WTC11 (cell line): ENCODE measurements at regions not wholly inside any gene's neighbourhood (a gene's known extent, or its start where the extent isn't known, plus 50 kb on each side); places are given as distances from the start of the nearest gene placed in this dataset.

Experiments
- ATAC-seq: fragments of 200-7000 bp; cut with Tn5 transposase; 2 replicates; pipeline ENCODE4 v1.10.0; 2021; ENCODE audit warnings: mild to moderate bottlenecking, moderate library complexity
- CTCF ChIA-PET: fragments of 300-600 bp; sonication (Branson Sonifier 250); formaldehyde crosslinking; loops from one replicate; lab custom pipeline; 2021; ENCODE audit warnings: antibody characterized with exemption; lab: Charles Lee
- POLR2A ChIA-PET: fragments of 350-600 bp; sonication (Branson Sonifier 250); formaldehyde crosslinking; loops from one replicate; lab custom pipeline; 2021; ENCODE audit warnings: antibody characterized with exemption; lab: Charles Lee
- DNase-seq: peaks from one replicate; pipeline ENCODE4 v3.0.0; 2021; ENCODE audit warnings: low spot score
- H3K27ac Mint-ChIP-seq: 2 replicates; pipeline ENCODE4 v1.8.0; 2021; ENCODE audit warnings: mixed read lengths
- H3K27me3 Mint-ChIP-seq: 2 replicates; pipeline ENCODE4 v1.8.0; 2021; ENCODE audit warnings: low read depth, mild to moderate bottlenecking, moderate library complexity, mixed read lengths
- H3K36me3 Mint-ChIP-seq: 2 replicates; pipeline ENCODE4 v1.8.0; 2021; ENCODE audit warnings: mixed read lengths
- H3K4me1 Mint-ChIP-seq: 2 replicates; pipeline ENCODE4 v1.8.0; 2022; ENCODE audit warnings: mixed read lengths
- H3K4me3 Mint-ChIP-seq: 2 replicates; pipeline ENCODE4 v1.8.0; 2021; ENCODE audit warnings: mild to moderate bottlenecking, moderate library complexity, mixed read lengths
- H3K9me3 Mint-ChIP-seq: 2 replicates; pipeline ENCODE4 v1.8.0; 2021; ENCODE audit warnings: mixed read lengths
- CBFB ChIP-seq: sonication (generic); formaldehyde crosslinking; IDR thresholded peaks from 2 replicates; pipeline ENCODE4 v1.8.1; 2022; ENCODE audit warnings: mild to moderate bottlenecking, low read depth, missing genetic modification reagents
- JUN ChIP-seq: sonication (generic); formaldehyde crosslinking; IDR thresholded peaks from 2 replicates; pipeline ENCODE4 v1.8.0; 2023; ENCODE audit warnings: mild to moderate bottlenecking, missing genetic modification reagents
- MYBL2 ChIP-seq: sonication (generic); formaldehyde crosslinking; IDR thresholded peaks from 2 replicates; pipeline ENCODE4 v1.8.1; 2023; ENCODE audit warnings: mild to moderate bottlenecking, moderate library complexity, missing genetic modification reagents
- OVOL2 ChIP-seq: fragments of 250-450 bp; sonication (Bioruptor Pico); IDR thresholded peaks from 2 replicates; pipeline ENCODE4 v1.9.0; 2021; ENCODE audit warnings: mild to moderate bottlenecking, borderline replicate concordance
- ZBTB21 ChIP-seq: sonication (generic); formaldehyde crosslinking; IDR thresholded peaks from 2 replicates; pipeline ENCODE4 v1.8.1; 2023; ENCODE audit warnings: mild to moderate bottlenecking, missing genetic modification reagents, borderline replicate concordance
- ZNF121 ChIP-seq: sonication (generic); formaldehyde crosslinking; IDR thresholded peaks from 2 replicates; pipeline ENCODE4 v1.8.0; 2023; ENCODE audit warnings: missing genetic modification reagents
- ZNF317 ChIP-seq: sonication (generic); formaldehyde crosslinking; IDR thresholded peaks from 2 replicates; pipeline ENCODE4 v1.8.1; 2023; ENCODE audit warnings: low read depth, mild to moderate bottlenecking, moderate library complexity, missing genetic modification reagents, borderline replicate concordance
- TF ChIP-seq, protein P1 (sequence below): sonication (generic); formaldehyde crosslinking; IDR thresholded peaks from 2 replicates; pipeline ENCODE4 v1.8.0; 2023; ENCODE audit warnings: missing genetic modification reagents
- TF ChIP-seq, protein P2 (sequence below): sonication (generic); formaldehyde crosslinking; IDR thresholded peaks from 2 replicates; pipeline ENCODE4 v1.8.1; 2022; ENCODE audit warnings: low read depth, mild to moderate bottlenecking, moderate library complexity, missing genetic modification reagents, borderline replicate concordance
- TF ChIP-seq, protein P3 (sequence below): sonication (generic); formaldehyde crosslinking; IDR thresholded peaks from 2 replicates; pipeline ENCODE4 v1.8.0; 2022; ENCODE audit warnings: mild to moderate bottlenecking, missing genetic modification reagents
- TF ChIP-seq, protein P4 (sequence below): sonication (generic); formaldehyde crosslinking; IDR thresholded peaks from 2 replicates; pipeline ENCODE4 v1.8.0; 2022; ENCODE audit warnings: mild to moderate bottlenecking, missing genetic modification reagents
- TF ChIP-seq, protein P5 (sequence below): fragments of 250-450 bp; sonication (Bioruptor Pico); IDR thresholded peaks from 2 replicates; pipeline ENCODE4 v1.9.0; 2021; ENCODE audit warnings: moderate library complexity, mild to moderate bottlenecking, inconsistent platforms, borderline replicate concordance
- TF ChIP-seq, protein P6 (sequence below): fragments of 250-450 bp; sonication (Bioruptor Pico); IDR thresholded peaks from 2 replicates; pipeline ENCODE4 v1.9.0; 2021; ENCODE audit warnings: mild to moderate bottlenecking

DNA sequence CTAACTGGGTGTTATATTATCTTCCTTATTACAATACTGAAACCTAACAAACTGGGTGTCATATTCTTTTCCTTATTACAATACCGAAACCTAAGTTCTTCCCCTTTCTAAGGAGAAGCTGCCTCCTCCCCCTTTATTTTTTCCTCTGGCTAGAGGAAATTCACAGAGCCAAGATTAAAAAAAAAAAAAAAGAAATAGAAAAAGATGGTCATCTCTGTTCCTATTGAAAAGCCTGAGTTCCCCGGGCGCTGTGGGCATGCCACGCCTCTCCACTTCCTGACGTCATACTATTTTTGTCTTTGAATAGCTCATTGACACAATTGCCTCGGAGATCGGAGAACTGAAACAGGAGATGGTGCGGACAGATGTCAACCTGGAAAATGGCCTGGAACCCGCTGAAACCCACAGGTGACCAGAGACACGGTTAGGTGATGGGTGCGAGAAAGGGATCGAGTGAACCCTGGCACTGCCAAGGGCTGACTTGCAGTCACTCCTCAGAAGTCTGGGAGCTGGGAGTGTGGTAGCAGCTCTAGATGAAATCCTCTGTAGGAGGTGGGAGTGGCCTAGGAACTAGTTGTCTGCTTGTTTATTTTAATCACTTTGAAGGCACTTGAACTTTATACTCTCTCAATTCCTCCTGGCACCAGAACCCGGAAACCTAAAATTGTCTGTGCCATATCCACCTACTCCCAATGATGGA is 82.2 kb upstream of the NAA20 start:
- peaks cover 22% of the 10 kb centered on the region for H3K4me1 Mint-ChIP-seq
- ChIA-PET CTCF (interaction anchor here (1.5 kb wide), 1 partner anchor 11 kb away, joined by 3 read pairs; no protein-coding TSS in a partner anchor), POLR2A (no interaction called here)
- H3K27me3 Mint-ChIP-seq, result no peaks in the 10 kb centered on the region; the same call in 1 of the 2 replicates
- TF ChIP-seq, protein P1, sequence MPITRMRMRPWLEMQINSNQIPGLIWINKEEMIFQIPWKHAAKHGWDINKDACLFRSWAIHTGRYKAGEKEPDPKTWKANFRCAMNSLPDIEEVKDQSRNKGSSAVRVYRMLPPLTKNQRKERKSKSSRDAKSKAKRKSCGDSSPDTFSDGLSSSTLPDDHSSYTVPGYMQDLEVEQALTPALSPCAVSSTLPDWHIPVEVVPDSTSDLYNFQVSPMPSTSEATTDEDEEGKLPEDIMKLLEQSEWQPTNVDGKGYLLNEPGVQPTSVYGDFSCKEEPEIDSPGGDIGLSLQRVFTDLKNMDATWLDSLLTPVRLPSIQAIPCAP (CRISPR knock-in tag), result no peak
- TF ChIP-seq MYBL2 (CRISPR knock-in tag) (no peak), ZNF121 (CRISPR knock-in tag) (no peak)
- TF ChIP-seq, protein P2, sequence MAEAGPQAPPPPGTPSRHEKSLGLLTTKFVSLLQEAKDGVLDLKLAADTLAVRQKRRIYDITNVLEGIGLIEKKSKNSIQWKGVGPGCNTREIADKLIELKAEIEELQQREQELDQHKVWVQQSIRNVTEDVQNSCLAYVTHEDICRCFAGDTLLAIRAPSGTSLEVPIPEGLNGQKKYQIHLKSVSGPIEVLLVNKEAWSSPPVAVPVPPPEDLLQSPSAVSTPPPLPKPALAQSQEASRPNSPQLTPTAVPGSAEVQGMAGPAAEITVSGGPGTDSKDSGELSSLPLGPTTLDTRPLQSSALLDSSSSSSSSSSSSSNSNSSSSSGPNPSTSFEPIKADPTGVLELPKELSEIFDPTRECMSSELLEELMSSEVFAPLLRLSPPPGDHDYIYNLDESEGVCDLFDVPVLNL (CRISPR knock-in tag), result no peak
- DNase-seq (no peak), ATAC-seq (no peak)
- no peak overlapping the region for H3K4me3 Mint-ChIP-seq
- no peaks in the 10 kb centered on the region for H3K9me3 Mint-ChIP-seq
- H3K27ac Mint-ChIP-seq, result no peak overlapping the region
- H3K36me3 Mint-ChIP-seq, result no peaks in the 10 kb centered on the region

GRCh38 chr20:19935842-19936241 is 81.3 kb upstream of the NAA20 start:
- CTCF ChIA-PET, result interaction anchor here (0.5 to 2.1 kb wide), 3 partner anchors 10 to 193 kb away, joined by 3 to 7 read pairs (median 4); no protein-coding TSS in a partner anchor
- POLR2A ChIA-PET, result no interaction called here
- Mint-ChIP-seq H3K36me3 (no peaks in the 10 kb centered on the region), H3K27ac (no peak overlapping the region), H3K27me3 (no peaks in the 10 kb centered on the region; the same call in 1 of the 2 replicates), H3K4me1 (peaks cover 20% of the 10 kb centered on the region), H3K9me3 (no peaks in the 10 kb centered on the region), H3K4me3 (no peak overlapping the region)
- TF ChIP-seq OVOL2 (CRISPR knock-in tag) (no peak), ZNF317 (CRISPR knock-in tag) (no peak), JUN (CRISPR knock-in tag) (no peak), ZBTB21 (CRISPR knock-in tag) (no peak), CBFB (no peak)
- TF ChIP-seq, protein P3, sequence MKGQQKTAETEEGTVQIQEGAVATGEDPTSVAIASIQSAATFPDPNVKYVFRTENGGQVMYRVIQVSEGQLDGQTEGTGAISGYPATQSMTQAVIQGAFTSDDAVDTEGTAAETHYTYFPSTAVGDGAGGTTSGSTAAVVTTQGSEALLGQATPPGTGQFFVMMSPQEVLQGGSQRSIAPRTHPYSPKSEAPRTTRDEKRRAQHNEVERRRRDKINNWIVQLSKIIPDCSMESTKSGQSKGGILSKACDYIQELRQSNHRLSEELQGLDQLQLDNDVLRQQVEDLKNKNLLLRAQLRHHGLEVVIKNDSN (CRISPR knock-in tag), result no peak
- TF ChIP-seq, protein P4, sequence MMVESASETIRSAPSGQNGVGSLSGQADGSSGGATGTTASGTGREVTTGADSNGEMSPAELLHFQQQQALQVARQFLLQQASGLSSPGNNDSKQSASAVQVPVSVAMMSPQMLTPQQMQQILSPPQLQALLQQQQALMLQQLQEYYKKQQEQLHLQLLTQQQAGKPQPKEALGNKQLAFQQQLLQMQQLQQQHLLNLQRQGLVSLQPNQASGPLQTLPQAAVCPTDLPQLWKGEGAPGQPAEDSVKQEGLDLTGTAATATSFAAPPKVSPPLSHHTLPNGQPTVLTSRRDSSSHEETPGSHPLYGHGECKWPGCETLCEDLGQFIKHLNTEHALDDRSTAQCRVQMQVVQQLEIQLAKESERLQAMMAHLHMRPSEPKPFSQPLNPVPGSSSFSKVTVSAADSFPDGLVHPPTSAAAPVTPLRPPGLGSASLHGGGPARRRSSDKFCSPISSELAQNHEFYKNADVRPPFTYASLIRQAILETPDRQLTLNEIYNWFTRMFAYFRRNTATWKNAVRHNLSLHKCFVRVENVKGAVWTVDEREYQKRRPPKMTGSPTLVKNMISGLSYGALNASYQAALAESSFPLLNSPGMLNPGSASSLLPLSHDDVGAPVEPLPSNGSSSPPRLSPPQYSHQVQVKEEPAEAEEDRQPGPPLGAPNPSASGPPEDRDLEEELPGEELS (CRISPR knock-in tag), result no peak
- TF ChIP-seq, protein P5, sequence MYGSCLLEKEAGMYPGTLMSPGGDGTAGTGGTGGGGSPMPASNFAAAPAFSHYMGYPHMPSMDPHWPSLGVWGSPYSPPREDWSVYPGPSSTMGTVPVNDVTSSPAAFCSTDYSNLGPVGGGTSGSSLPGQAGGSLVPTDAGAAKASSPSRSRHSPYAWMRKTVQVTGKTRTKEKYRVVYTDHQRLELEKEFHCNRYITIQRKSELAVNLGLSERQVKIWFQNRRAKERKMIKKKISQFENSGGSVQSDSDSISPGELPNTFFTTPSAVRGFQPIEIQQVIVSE (CRISPR knock-in tag), result no peak
- TF ChIP-seq, protein P6, sequence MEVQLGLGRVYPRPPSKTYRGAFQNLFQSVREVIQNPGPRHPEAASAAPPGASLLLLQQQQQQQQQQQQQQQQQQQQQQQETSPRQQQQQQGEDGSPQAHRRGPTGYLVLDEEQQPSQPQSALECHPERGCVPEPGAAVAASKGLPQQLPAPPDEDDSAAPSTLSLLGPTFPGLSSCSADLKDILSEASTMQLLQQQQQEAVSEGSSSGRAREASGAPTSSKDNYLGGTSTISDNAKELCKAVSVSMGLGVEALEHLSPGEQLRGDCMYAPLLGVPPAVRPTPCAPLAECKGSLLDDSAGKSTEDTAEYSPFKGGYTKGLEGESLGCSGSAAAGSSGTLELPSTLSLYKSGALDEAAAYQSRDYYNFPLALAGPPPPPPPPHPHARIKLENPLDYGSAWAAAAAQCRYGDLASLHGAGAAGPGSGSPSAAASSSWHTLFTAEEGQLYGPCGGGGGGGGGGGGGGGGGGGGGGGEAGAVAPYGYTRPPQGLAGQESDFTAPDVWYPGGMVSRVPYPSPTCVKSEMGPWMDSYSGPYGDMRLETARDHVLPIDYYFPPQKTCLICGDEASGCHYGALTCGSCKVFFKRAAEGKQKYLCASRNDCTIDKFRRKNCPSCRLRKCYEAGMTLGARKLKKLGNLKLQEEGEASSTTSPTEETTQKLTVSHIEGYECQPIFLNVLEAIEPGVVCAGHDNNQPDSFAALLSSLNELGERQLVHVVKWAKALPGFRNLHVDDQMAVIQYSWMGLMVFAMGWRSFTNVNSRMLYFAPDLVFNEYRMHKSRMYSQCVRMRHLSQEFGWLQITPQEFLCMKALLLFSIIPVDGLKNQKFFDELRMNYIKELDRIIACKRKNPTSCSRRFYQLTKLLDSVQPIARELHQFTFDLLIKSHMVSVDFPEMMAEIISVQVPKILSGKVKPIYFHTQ (CRISPR knock-in tag), result no peak
- DNase-seq (peak; percentile 27), ATAC-seq (peak; percentile 60)
